ENCODE measurements at regions not wholly inside any gene's neighbourhood (a gene's known extent, or its start where the extent isn't known, plus 50 kb on each side); places are given as distances from the start of the nearest gene placed in this dataset.

GRCh38 chr5:162209005-162209605 is 141.5 kb downstream of the GABRG2 start:
- H3K4me3 ChIP-seq (ENCODE audit: low read depth, low read length), result no peak overlapping the region
- TF ChIP-seq, protein P1, sequence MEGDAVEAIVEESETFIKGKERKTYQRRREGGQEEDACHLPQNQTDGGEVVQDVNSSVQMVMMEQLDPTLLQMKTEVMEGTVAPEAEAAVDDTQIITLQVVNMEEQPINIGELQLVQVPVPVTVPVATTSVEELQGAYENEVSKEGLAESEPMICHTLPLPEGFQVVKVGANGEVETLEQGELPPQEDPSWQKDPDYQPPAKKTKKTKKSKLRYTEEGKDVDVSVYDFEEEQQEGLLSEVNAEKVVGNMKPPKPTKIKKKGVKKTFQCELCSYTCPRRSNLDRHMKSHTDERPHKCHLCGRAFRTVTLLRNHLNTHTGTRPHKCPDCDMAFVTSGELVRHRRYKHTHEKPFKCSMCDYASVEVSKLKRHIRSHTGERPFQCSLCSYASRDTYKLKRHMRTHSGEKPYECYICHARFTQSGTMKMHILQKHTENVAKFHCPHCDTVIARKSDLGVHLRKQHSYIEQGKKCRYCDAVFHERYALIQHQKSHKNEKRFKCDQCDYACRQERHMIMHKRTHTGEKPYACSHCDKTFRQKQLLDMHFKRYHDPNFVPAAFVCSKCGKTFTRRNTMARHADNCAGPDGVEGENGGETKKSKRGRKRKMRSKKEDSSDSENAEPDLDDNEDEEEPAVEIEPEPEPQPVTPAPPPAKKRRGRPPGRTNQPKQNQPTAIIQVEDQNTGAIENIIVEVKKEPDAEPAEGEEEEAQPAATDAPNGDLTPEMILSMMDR (IDR thresholded peaks at IDR 0.05; ENCODE audit: borderline replicate concordance, insufficient read depth, low read depth, low read length), result peak; percentile 58

- TF ChIP-seq, protein P1 (IDR thresholded peaks at IDR 0.05; ENCODE audit: borderline replicate concordance, insufficient read depth, low read depth, low read length), result no peak
- H3K4me3 ChIP-seq (ENCODE audit: low read depth, low read length), result no peak overlapping the region
Measured at GRCh38 chr5:162214551-162214950, 147.0 kb downstream of the GABRG2 start.

DNA sequence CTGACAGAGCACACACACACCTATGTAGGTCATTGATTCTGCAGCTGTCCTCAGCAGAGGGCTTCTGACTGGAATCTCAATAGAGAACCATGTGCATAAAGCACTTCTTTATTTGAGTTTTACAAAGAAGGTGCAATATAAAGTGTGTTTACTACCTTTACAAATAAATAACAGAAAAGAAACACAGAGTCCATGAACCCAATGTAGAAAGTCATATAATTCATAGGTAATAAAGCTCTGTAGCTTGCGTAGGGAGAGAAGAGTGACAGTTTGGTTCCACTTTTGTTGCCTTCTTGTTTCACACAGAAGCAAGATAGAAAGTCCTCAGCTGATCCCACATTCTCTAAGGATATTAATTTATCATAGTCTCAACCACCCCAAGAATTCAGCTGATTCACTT is 149.5 kb downstream of the GABRG2 start:
- no peak overlapping the region for H3K4me3 ChIP-seq (ENCODE audit: low read depth, low read length)
- TF ChIP-seq, protein P1 (IDR thresholded peaks at IDR 0.05; ENCODE audit: borderline replicate concordance, insufficient read depth, low read depth, low read length), result no peak

DNA sequence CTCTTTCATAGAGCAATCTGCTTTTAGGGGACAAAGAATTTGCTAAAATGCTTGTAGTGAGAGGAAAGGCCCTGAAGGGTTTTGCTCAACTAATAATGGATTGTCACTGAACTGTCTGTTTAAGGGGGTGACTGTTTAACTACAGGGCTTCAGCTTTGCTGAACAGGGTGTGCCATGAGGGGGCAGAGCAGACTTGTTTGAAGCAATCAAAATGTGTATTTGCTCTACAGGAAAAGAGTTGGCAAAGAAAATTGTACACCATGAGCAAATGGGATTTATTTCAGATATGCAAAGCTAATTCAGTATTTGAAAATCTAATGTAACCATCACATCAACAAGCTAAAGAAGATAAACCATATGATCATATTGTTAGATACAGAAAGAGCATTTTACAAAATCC is 154.3 kb downstream of the GABRG2 start:
- TF ChIP-seq, protein P1 (IDR thresholded peaks at IDR 0.05; ENCODE audit: borderline replicate concordance, insufficient read depth, low read depth, low read length), result no peak
- no peak overlapping the region for H3K4me3 ChIP-seq (ENCODE audit: low read depth, low read length)

- TF ChIP-seq, protein P1 (IDR thresholded peaks at IDR 0.05; ENCODE audit: borderline replicate concordance, insufficient read depth, low read depth, low read length), result no peak
- H3K4me3 ChIP-seq (ENCODE audit: low read depth, low read length), result no peak overlapping the region
Measured at GRCh38 chr5:162227075-162227474, 159.5 kb downstream of the GABRG2 start.

DNA sequence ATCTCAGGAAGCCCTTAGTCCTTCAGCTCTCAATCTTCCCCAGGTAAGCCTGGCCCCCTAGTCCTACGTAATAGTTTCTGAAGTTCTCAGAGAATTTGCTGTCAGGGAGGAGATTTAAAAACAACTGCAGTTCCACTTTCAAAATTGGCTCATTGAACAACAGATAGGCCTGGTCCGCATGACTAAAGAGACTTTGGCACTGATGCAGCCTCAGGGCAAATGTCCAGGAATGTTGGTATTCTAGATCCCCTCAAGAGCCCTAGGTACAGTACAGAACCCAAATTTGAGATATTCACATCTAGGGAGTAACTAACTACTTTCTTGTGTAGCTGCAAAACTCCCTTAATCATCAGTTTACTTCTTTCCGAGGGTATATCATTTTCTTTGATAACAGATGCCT is 162.8 kb downstream of the GABRG2 start:
- TF ChIP-seq, protein P1 (IDR thresholded peaks at IDR 0.05; ENCODE audit: borderline replicate concordance, insufficient read depth, low read depth, low read length), result no peak
- H3K4me3 ChIP-seq (ENCODE audit: low read depth, low read length), result no peak overlapping the region

DNA sequence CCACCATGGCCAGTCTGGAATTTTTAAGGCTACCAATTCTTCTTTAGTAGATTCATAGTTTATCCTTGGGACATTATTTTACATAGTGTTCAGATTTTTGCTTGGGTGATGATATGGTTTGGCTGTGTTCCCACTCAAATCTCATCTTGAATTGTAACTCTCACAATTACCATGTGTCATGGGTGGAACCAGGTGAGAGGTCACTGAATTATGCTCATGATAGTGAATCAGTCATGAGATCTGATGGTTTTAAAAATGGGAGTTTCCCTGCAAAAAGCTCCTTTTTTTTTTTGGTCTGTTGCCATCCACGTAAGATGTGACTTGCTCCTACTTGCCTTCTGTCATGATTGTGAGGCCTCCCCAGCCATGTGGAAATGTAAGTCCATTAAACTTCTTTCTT is 163.9 kb downstream of the GABRG2 start:
- H3K4me3 ChIP-seq (ENCODE audit: low read depth, low read length), result no peak overlapping the region
- TF ChIP-seq, protein P1 (IDR thresholded peaks at IDR 0.05; ENCODE audit: borderline replicate concordance, insufficient read depth, low read depth, low read length), result no peak

All from GM12875 (cell line).